GM12878 (cell line): ENCODE measurements at regions not wholly inside any gene's neighbourhood (a gene's known extent, or its start where the extent isn't known, plus 50 kb on each side); places are given as distances from the start of the nearest gene placed in this dataset.
A peak's percentile ranks its signal among the peaks of the same experiment; 100 is the strongest.

Source experiments
- ATAC-seq: fragments of 200-7000 bp; cut with Tn5 transposase; 3 replicates; pipeline ENCODE4 v1.9.1; 2020; ENCODE audit warnings: mild to moderate bottlenecking, moderate library complexity
- BruUV-seq: library from RNA; stranded (reverse); fragments of 400-500 nt; replicated peaks from 2 replicates; lab custom pipeline; 2021; lab: Mats Ljungman, UMichigan
- CTCF ChIA-PET: fragments of 300-600 bp; sonication (Branson Sonifier 250); formaldehyde crosslinking; extraction: SDS; loops from one replicate; lab custom pipeline; 2021; ENCODE audit warnings: inconsistent platforms; lab: Yijun Ruan, JAX
- POLR2A ChIA-PET: fragments of 350-600 bp; formaldehyde crosslinking; extraction: SDS; loops from one replicate; lab custom pipeline; 2021; ENCODE audit warnings: inconsistent platforms; lab: Charles Lee
- RAD21 ChIA-PET: fragments of 300-600 bp; sonication (Branson Sonifier 250); formaldehyde crosslinking; loops from one replicate; lab custom pipeline; 2023; ENCODE audit warnings: antibody characterized with exemption; ENCODE audit not compliant: unreplicated experiment; lab: Charles Lee
- SMC1A ChIA-PET: fragments of 300-600 bp; sonication (Branson Sonifier 250); formaldehyde crosslinking; loops from one replicate; lab custom pipeline; 2023; ENCODE audit not compliant: unreplicated experiment, uncharacterized antibody; lab: Charles Lee
- DNase-seq: peaks from one replicate; pipeline ENCODE4 v3.0.0-alpha.2; 2011; ENCODE audit warnings: low read depth, low spot score
- FAIRE-seq: peaks from 3 replicates; lab custom pipeline; 2011; peaks lifted over from hg19 to GRCh38; lab: Jason Lieb, UNC
- H2AFZ ChIP-seq: 2 replicates; pipeline ENCODE4 v1.6.0; 2011; ENCODE audit warnings: low read depth, low read length, control low read depth; ENCODE audit not compliant: control insufficient read depth
- H3K27ac ChIP-seq: 2 replicates; pipeline ENCODE4 v1.5.1; 2011; ENCODE audit warnings: control low read depth; ENCODE audit not compliant: control insufficient read depth, insufficient read depth
- H3K27me3 ChIP-seq, 2 experiments: replicated peaks in 1 of 2; 2 replicates each; pipeline versions ENCODE4 v1.6.0 to v1.6.1; 2011; ENCODE audit warnings: low read length in 1 of 2; ENCODE audit not compliant: control insufficient read depth in 2 of 2, insufficient read depth in 2 of 2
- H3K36me3 ChIP-seq, 2 experiments: 2 replicates each; pipeline ENCODE4 v1.5.1; 2011; ENCODE audit warnings: low read length in 1 of 2; ENCODE audit not compliant: control insufficient read depth in 2 of 2, insufficient read depth in 2 of 2
- H3K4me1 ChIP-seq: 2 replicates; pipeline ENCODE4 v1.6.1; 2011; ENCODE audit warnings: mild to moderate bottlenecking, low read length, moderate library complexity, mixed read lengths; ENCODE audit not compliant: control insufficient read depth, insufficient read depth
- H3K4me2 ChIP-seq: 2 replicates; pipeline ENCODE4 v1.6.0; 2011; ENCODE audit warnings: control low read depth; ENCODE audit not compliant: control insufficient read depth, insufficient read depth
- H3K4me3 ChIP-seq: fragments of 200-600 bp; sonication (generic); 2 replicates; pipeline ENCODE4 v1.5.1; 2016
- H3K79me2 ChIP-seq: 2 replicates; pipeline ENCODE4 v1.6.0; 2011; ENCODE audit warnings: low read length; ENCODE audit not compliant: control insufficient read depth, insufficient read depth
- H3K9ac ChIP-seq: 2 replicates; pipeline ENCODE4 v1.8.0; 2011; ENCODE audit warnings: low read length, control low read depth, mixed read lengths; ENCODE audit not compliant: control insufficient read depth, insufficient read depth
- H3K9me3 ChIP-seq: replicated peaks from 3 replicates; pipeline ENCODE4 v1.5.1; 2011; ENCODE audit warnings: mild to moderate bottlenecking, low read length; ENCODE audit not compliant: control insufficient read depth, insufficient read depth
- H4K20me1 ChIP-seq: 2 replicates; pipeline ENCODE4 v1.6.0; 2011; ENCODE audit not compliant: control insufficient read depth, insufficient read depth
- BHLHE40 ChIP-seq, 2 experiments: fragments of 450-650 bp in 1 of 2; IDR thresholded peaks; 2 replicates each; pipeline ENCODE4 v1.6.1; 2011 to 2017; ENCODE audit warnings: low read depth in 2 of 2, borderline replicate concordance in 1 of 2, improper control_type of control experiment in 1 of 2, low read length in 1 of 2, mild to moderate bottlenecking in 1 of 2
- CBX5 ChIP-seq: sonication (generic); IDR thresholded peaks from 2 replicates; pipeline ENCODE4 v1.6.1; 2016; ENCODE audit warnings: low read depth, moderate library complexity, mild to moderate bottlenecking, inconsistent platforms
- FOXK2 ChIP-seq: fragments of 450-650 bp; IDR thresholded peaks from 2 replicates; pipeline ENCODE4 v1.6.1; 2017; ENCODE audit warnings: mild to moderate bottlenecking, moderate library complexity
- HCFC1 ChIP-seq: fragments of 150-350 bp; IDR thresholded peaks from 2 replicates; pipeline ENCODE4 v1.6.1; 2014; ENCODE audit warnings: low read length
- MLLT1 ChIP-seq: fragments of 450-650 bp; IDR thresholded peaks from 2 replicates; pipeline ENCODE4 v1.6.1; 2016; ENCODE audit warnings: mild to moderate bottlenecking
- RAD21 ChIP-seq: IDR thresholded peaks from 2 replicates; pipeline ENCODE4 v1.6.1; 2011; ENCODE audit warnings: mild to moderate bottlenecking, low read depth, low read length, moderate library complexity; ENCODE audit not compliant: insufficient read depth
- RFX5 ChIP-seq: IDR thresholded peaks from 2 replicates; pipeline ENCODE4 v1.6.1; 2011; ENCODE audit warnings: low read depth, low read length, improper control_type of control experiment
- TCF3 ChIP-seq: IDR thresholded peaks from 2 replicates; pipeline ENCODE4 v1.6.1; 2012; ENCODE audit warnings: low read depth, mild to moderate bottlenecking, low read length, borderline replicate concordance; ENCODE audit not compliant: insufficient read depth
- YY1 ChIP-seq: IDR thresholded peaks from 2 replicates; pipeline ENCODE4 v1.6.1; 2011; ENCODE audit warnings: low read depth, mild to moderate bottlenecking, low read length
- WGBS: methylation state at CpG from one replicate; pipeline ENCODE4 v1.1.6; 2016; ENCODE audit warnings: low lambda C conversion rate; ENCODE audit not compliant: insufficient replicate concordance, insufficient coverage; ENCODE audit errors: missing lambda C conversion rate; 5-methylcytosine and 5-hydroxymethylcytosine counted together
- in situ Hi-C: fragments of 300-500 bp; cut with MboI; formaldehyde crosslinking; loops from 9 replicates; pipeline ENCODE4 v1.14.3; 2018; ENCODE audit warnings: mixed read lengths
- intact Hi-C: fragments of 100-400 bp; cut with micrococcal nuclease; formaldehyde crosslinking; loops from one replicate; pipeline ENCODE4 v1.14.2; 2022; ENCODE audit not compliant: unreplicated experiment
- TF ChIP-seq, protein P1 (sequence below): fragments of 450-650 bp; IDR thresholded peaks from 2 replicates; pipeline ENCODE4 v1.6.1; 2017; ENCODE audit warnings: borderline replicate concordance

DNA sequence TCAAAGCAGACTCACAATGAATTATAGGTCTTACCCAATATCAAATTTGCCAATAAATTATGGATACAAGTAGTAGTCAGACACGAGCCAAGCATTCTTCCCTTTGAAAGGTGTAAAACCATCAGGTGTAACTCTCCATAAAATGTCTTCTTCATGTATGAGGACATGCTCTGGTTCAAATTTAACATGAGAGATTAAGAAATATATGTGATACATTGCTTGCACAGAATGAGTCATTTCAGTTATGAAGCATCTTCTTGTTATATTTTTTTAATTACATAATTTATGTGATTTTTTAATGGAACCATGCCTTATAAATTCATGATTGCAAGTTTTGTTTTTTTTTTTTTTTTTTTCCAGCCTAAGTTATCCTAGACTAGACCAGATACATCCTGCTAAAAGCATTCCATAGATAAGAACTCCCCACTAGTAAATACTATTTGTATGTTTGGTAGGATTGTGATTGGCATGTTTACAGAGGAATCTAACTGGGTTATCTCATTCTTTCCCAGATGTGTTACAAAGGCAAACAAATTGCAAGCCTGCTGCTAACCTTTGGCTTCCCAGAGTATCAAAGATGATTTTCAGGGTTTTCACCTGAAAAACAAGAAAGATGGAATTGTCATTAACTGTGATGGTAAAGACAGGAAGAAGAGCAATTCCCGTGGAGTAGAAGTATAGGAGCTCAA is 621.9 kb downstream of the XIRP2 start (continued):
- TF ChIP-seq, protein P1, sequence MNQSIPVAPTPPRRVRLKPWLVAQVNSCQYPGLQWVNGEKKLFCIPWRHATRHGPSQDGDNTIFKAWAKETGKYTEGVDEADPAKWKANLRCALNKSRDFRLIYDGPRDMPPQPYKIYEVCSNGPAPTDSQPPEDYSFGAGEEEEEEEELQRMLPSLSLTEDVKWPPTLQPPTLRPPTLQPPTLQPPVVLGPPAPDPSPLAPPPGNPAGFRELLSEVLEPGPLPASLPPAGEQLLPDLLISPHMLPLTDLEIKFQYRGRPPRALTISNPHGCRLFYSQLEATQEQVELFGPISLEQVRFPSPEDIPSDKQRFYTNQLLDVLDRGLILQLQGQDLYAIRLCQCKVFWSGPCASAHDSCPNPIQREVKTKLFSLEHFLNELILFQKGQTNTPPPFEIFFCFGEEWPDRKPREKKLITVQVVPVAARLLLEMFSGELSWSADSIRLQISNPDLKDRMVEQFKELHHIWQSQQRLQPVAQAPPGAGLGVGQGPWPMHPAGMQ = no peak

- WGBS = 0% methylated on average over 4 of the region's 4 CpGs
- no peaks in the 10 kb centered on the region for H3K79me2 ChIP-seq
- H3K9ac ChIP-seq = no peak overlapping the region
- DNase-seq = no peak
- no peak overlapping the region for H3K4me2 ChIP-seq
- H2AFZ ChIP-seq = no peak overlapping the region
- in situ Hi-C loops (no loop called here), intact Hi-C loops (no loop called here)
- H3K36me3 ChIP-seq = no peaks in the 10 kb centered on the region
- no peak overlapping the region for H3K27ac ChIP-seq
- no peak overlapping the region for H3K4me3 ChIP-seq
- ChIA-PET RAD21 (no interaction called here), CTCF (no interaction called here), POLR2A (no interaction called here), SMC1A (no interaction called here)
- H3K27me3 ChIP-seq = no peaks in the 10 kb centered on the region
- TF ChIP-seq FOXK2 (0 out of 2 replicates have a peak, but pooled peaks have one; percentile 19), TCF3 (no peak)
- no TSS peak for BruUV-seq
- no peak for ATAC-seq
- H3K4me1 ChIP-seq = no peaks in the 10 kb centered on the region
- no peak for FAIRE-seq
- no peaks in the 10 kb centered on the region for H4K20me1 ChIP-seq
- no peaks in the 10 kb centered on the region for H3K9me3 ChIP-seq
Measured at GRCh38 chr2:167509586-167509985, 621.3 kb downstream of the XIRP2 start.

GRCh38 chr2:167508709-167509108 is 620.4 kb downstream of the XIRP2 start:
- ChIA-PET CTCF (no interaction called here), SMC1A (no interaction called here), RAD21 (no interaction called here), POLR2A (no interaction called here)
- no peak for DNase-seq
- Histone ChIP-seq H3K4me3 (no peak overlapping the region), H3K27ac (no peak overlapping the region), H3K27me3 (no peaks in the 10 kb centered on the region), H3K9me3 (no peaks in the 10 kb centered on the region), H3K9ac (no peak overlapping the region), H4K20me1 (no peaks in the 10 kb centered on the region), H3K4me2 (no peak overlapping the region), H3K36me3 (no peaks in the 10 kb centered on the region), H2AFZ (no peak overlapping the region), H3K4me1 (no peaks in the 10 kb centered on the region), H3K79me2 (no peaks in the 10 kb centered on the region)
- in situ Hi-C loops = no loop called here
- 53% methylated on average over 1 of the region's 1 CpG for WGBS
- intact Hi-C loops = no loop called here
- ATAC-seq = no peak
- no TSS peak for BruUV-seq
- TF ChIP-seq YY1 (no peak), BHLHE40 (IDR thresholded peaks at IDR 0.05; ENCODE audit: borderline replicate concordance in 1 of 2, low read depth in 2 of 2, low read length in 1 of 2) (no peak), CBX5 (no peak), MLLT1 (no peak), HCFC1 (no peak), RFX5 (no peak), RAD21 (no peak)
- FAIRE-seq = no peak
